ENCODE measurements at regions not wholly inside any gene's neighbourhood (a gene's known extent, or its start where the extent isn't known, plus 50 kb on each side); places are given as distances from the start of the nearest gene placed in this dataset.

- no peak for DNase-seq
Measured at GRCh38 chr9:38224941-38225340, 155.9 kb upstream of the SHB start.

GRCh38 chr9:38216572-38216971 lies 147.5 kb upstream of the SHB start:
- DNase-seq, result no peak

DNA sequence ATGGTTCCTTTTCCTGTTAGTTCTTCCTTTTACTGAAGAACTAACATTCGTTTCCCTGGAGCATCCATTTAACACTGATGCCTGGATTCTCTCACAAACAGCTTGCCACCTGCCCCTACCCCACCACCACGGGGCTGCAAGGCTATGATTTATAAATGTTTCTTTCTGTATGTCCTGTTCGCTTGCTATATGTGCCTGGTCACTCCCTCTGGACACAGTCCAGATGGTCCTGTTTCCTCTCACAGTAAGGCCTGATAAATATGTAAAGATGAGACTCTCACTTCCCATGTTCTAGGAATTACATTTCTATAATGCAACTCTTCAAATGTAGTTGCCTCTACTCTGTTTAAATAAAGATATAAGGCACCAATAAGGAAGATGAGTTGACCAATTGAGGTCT lies 146.4 kb upstream of the SHB start:
- DNase-seq, result no peak

GRCh38 chr9:38214432-38214831 lies 145.4 kb upstream of the SHB start:
- DNase-seq, result no peak

GRCh38 chr9:38213631-38214299 lies 144.7 kb upstream of the SHB start:
- DNase-seq, result no peak

DNA sequence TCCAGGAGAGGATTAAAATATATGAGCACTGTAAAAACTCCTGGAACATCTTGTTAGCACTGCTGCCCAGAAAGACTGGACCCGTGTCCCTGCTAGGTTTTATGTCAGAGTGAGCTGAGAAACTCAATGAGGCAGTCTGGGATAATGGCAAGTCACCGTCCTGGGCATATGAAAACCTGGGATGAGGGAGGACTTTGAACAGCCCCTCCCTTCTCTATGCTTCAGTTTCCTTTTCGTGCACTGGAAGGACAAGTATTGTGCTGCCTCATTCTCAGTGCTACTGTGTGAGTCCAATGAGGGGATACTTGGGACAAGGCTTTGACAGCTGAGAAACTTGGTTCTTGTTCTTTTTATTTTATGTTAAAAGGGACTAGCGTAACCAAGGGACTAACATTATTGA lies 143.0 kb upstream of the SHB start:
- DNase-seq, result no peak

DNA sequence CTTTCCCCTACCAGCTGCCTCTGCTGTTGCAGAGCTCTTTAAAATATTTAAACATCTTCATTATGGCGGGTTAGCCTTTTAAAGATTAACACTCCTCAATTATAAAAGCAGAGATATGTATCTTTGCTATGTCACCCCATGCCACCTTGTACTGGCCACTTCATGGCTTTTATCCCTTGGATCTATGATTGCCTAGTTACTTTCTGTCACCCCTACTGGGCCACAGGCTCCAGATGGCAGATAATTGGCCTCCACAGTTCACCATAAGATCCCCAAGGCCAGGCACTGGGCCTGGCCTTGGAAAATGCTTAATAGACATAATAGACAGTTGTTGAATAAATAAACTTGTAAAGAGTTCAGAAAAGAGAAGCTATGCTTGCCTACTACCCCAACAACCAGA lies 142.0 kb upstream of the SHB start:
- no peak for DNase-seq

DNA sequence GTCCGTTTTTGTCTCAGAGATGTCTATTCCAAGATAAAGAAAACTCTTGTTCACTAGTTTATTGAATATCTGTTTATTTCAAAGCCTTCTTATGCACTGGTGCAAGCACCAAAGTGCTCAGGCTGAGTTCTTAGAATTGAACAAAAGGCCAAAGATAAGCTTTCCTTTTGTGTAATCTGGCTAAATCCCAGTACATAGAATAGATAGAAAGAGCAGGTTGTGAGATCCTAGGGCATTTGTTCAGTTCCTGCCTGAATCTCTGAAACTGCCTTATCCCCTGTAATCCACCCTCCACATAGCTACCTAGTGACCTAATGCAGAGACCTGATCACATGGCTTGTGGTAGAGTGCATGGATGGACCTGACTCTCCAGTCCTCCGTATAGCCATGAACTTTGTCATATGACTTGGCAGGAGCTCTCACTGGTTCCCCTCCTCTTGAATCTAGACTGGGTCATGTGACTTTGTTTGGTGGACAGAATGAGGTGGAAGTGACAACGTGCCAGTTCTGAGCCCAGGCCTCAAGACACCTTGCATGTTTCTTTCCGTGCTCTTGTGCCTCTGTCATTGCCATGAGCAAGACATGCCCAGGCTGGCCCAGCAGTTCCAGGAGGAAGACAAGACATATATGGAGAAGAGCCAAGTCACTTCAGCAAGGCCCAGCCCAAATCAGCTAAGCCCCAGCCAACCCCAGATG lies 139.3 kb upstream of the SHB start:
- DNase-seq, result no peak

GRCh38 chr9:38207247-38207778 lies 138.3 kb upstream of the SHB start:
- DNase-seq, result no peak

GRCh38 chr9:38205279-38205678 lies 136.3 kb upstream of the SHB start:
- DNase-seq, result no peak

- no peak for DNase-seq
Measured at GRCh38 chr9:38202336-38202938, 133.4 kb upstream of the SHB start.

DNA sequence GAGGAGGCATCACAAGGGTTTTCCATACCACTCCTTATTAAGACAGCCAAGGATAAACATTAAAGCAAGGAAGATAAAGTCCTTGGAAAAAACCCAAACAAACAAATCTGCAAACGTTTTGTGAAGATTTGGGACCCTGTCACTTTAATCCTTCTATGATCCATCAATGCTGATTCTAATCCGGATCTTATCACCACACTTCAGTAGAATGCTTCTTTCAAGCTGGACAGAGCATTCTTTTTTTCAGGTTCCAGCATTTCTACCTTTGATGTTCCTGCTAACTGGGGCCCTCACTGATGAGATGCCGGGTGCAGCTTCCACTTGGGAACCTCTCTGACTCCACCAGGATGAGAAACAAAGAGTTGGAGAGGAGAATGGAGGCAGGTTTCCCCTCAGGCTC lies 132.8 kb upstream of the SHB start:
- DNase-seq, result no peak

GRCh38 chr9:38200431-38200830 lies 131.4 kb upstream of the SHB start:
- no peak for DNase-seq

GRCh38 chr9:38198140-38198539 lies 129.1 kb upstream of the SHB start:
- no peak for DNase-seq

DNA sequence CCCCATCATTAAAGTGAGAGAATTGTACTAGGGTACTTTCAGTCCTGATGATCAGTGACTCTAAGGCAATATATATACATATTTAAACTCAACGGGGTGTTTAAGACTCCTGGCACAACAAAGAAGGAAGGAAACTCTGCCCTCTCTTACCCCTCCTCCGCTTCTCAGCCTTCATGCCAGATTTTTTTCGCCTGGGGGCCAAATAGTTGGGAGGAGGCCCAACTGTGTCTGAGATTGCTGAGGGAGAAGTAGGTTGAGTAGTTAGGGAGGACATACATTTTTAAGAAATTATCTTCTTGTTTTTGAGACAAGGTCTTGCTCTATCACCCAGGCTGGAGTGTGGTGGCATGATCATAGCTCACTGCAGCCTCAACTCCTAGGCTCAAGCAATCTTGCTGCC lies 127.7 kb upstream of the SHB start:
- no peak for DNase-seq

GRCh38 chr9:38195737-38196161 lies 126.7 kb upstream of the SHB start:
- no peak for DNase-seq

- no peak for DNase-seq
Measured at GRCh38 chr9:38194870-38195269, 125.8 kb upstream of the SHB start.

DNA sequence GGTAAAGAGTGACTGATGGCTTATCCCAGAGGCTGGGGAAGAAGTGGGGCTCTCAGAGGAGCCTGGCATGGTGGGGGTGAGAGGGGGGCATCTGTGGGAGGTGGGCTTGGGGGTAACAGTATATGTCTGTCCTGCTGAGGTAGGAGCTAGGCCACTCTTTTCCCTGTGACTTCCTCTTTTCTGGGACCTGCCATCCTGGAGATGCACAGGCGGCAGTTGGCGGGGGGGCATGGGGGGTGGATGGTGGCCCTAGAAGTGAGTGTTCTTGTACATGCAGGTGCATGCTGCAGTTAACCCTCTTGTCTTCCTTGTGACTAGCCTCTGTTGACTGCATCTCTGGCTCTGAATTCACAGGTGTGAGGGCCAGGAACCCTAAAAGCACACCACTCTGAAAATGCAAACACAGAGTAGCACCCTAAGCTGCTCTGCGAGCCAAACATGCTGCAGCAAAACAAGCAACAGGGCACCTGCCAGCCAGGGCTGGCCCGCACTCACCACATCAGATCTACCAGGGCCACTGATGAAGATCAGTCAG lies 123.8 kb upstream of the SHB start:
- no peak for DNase-seq

DNA sequence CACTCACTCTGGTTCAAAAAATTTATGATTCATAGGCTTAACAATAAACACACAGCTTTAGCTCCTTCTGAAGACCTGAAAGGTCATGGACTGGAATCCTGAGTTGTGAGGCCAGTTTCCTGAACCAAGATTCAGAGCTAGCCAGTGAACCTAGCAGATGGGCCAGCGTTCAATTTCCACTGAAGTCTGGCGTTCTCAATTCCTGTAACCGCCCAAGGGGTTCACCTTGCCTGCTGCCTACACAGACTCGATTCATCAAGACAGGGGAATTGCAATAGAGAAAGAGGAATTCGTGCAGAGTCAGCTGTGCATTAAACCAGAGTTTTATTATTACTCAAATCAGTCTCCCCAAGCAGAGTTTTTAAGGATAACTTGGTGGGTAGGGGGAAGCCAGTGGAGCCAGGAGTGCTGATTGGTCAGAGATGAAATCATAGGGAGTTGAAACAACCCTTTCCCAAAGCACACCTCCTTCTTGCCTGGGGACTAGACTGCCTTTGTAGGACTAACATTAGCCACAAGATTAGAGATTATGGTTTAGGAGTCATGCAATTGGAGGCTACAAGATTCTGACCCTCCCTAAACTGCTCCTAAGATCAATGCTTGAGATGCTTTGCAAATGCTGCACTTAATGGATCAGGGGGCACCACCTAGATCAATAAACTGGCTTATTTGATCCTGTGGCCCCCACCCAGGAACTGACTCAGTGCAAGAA lies 117.5 kb upstream of the SHB start:
- DNase-seq, result no peak

- no peak for DNase-seq
Measured at GRCh38 chr9:38185647-38186403, 116.8 kb upstream of the SHB start.

GRCh38 chr9:38183994-38184568 lies 115.1 kb upstream of the SHB start:
- DNase-seq, result no peak

DNA sequence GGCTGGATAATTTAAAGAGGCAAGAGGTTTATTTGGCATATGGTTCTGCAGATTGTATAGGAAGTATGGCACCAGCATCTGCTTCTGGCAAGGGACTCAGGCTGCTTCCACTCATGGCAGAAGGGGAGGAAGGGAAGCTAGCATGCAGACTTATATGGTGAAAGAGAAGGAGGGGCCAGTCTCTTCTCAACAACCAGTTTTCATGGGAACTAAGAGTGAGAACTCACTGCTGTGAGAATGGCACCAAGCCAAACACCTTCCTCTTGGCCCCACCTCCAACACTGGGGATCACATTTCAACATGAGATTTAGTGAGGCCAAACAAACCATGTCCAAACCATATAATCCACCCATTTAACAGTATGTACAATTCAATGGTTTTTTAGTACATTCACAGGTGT lies 113.3 kb upstream of the SHB start:
- DNase-seq, result peak; percentile 21 to 28
